COLO668 (cell line): ENCODE measurements at regions not wholly inside any gene's neighbourhood (a gene's known extent, or its start where the extent isn't known, plus 50 kb on each side); places are given as distances from the start of the nearest gene placed in this dataset.
A peak's percentile ranks its signal among the peaks of the same experiment; 100 is the strongest.

Source experiments
- DNase-seq: peaks from one replicate; lab custom pipeline; 2025; ENCODE audit not compliant: unreplicated experiment; lab: John Stamatoyannopoulos, UW

DNA sequence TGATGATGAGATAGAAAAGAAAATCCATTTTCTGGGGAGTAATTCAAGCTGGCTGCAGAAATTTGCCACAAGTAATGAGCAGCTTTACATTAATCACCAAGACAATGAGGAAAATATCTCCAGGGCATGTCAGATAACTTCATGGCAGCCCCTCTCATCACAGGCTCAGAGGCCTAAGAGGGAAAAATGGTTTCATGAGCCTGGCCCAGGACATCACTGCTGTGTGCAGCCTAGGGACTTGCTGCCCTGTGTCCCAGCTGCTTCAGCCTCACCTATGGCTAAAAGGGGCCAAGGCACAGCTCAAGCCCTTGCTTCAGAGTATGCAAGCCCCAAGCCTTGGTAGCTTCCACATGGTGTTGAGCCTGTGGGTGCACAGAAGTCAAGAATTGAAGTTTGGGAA is 161.7 kb downstream of the OPA1 start:
- DNase-seq: no peak

DNA sequence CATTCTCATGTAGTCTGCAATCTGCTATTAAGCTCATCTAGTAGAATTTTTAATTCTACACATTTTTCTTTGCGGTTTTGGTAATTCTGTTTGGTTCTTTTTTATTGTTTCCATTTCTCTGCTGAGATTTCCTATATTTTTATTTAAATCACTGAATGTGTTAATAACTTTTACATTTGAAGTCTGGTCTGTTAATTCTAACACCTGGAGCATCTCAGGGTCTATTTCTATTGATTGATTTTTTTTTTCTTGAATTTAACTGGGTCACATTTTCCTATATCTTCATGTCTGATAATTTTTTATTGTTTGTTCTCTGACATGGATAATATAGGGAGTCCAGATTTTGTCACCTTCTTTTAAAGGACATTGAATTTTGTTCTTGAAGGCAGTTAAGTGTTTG is 163.5 kb downstream of the OPA1 start:
- no peak for DNase-seq

GRCh38 chr3:193757457-193757856 is 164.4 kb downstream of the OPA1 start:
- no peak for DNase-seq

- DNase-seq: no peak
Observed at GRCh38 chr3:193761969-193762368, 169.0 kb downstream of the OPA1 start.

DNA sequence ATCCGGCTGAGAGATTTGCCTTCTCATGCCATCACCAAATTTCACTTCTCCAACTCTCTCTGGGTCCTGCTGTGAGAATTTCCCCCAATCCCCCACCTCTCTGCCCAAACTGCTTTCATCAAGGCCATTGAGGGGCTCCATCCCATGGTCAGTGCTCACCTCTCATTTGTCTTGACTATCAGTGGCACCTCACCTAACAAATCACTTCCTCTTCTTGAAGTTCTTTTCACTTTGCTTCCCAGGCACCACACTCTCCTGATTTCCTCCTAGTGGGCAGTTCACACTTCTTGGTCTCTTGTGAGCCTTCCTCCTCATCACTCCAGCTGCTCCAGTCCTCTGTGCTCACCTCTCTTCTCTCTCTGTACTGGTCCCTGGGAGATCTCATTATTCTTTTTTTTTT is 169.6 kb downstream of the OPA1 start:
- no peak for DNase-seq

GRCh38 chr3:193764959-193765358 is 172.0 kb downstream of the OPA1 start:
- no peak for DNase-seq

DNA sequence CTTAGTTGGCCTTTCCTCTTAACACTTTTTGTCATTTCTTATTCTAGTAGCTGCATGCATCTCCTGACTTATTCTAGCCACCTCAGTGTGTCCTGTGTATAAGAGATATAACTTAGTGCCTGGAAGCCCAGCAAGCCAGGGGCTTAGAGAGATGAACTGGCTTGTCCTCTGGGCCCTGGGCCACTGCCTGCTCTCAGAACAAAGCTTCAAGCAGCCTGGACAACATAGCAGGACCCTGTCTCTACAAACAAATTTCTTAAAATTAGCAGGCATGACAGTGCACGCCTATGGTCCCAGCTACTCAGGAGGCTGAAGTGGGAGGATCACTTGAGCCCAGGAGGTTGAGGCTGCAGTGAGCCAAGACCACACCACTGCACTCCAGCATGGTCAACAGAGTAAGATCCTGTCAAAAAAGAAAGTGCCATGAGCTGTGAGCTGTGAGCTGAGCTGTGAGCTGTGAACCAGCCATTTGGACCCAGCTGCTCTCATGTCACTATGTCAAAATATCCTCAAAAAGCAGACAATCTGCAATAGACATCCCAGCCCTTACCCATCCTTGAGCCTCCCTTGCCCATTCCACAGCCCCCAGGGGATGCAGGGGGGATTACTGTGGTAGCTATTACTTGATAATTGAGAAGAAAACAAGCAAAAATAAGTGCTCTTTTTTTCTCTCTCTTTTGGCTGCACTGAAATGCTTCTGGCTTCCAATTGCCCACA is 174.5 kb downstream of the OPA1 start:
- no peak for DNase-seq

DNA sequence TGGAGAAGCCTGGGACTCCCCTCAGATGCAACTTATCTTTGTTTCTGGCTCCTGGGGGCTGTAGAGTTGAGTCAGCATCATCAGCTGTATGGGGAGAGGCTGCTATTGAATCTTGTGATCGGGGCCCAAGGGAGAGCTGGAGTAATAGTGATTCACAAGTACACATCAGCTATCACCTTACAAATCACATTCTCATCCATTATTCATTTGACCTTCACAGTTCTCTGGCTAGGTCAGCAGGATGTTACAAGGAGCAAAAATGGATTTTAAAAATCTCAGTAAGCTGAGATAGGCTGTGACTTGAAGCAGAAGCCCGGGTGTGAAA is 175.0 kb downstream of the OPA1 start:
- no peak for DNase-seq

DNA sequence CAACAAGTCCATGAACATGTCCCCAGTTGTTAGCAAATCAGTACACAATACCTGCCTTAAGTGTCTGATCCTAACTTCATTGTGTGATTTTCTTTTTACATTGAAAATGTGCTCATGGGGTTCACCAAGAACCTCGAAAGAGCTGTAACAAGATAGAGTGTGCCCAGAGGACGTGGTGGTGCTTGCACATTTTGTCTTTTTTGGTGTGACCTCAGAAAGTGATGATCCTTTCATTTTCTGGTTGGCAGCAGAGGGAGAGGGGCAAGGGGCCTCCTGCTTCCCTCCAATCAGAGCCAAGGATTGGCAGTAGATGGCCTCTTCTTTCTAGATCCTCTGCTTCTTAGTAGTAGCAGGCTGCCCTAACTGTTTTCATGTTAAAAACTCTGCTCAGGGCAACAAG is 176.4 kb downstream of the OPA1 start:
- DNase-seq: no peak

- no peak for DNase-seq
Observed at GRCh38 chr3:193771011-193771652, 178.1 kb downstream of the OPA1 start.

DNA sequence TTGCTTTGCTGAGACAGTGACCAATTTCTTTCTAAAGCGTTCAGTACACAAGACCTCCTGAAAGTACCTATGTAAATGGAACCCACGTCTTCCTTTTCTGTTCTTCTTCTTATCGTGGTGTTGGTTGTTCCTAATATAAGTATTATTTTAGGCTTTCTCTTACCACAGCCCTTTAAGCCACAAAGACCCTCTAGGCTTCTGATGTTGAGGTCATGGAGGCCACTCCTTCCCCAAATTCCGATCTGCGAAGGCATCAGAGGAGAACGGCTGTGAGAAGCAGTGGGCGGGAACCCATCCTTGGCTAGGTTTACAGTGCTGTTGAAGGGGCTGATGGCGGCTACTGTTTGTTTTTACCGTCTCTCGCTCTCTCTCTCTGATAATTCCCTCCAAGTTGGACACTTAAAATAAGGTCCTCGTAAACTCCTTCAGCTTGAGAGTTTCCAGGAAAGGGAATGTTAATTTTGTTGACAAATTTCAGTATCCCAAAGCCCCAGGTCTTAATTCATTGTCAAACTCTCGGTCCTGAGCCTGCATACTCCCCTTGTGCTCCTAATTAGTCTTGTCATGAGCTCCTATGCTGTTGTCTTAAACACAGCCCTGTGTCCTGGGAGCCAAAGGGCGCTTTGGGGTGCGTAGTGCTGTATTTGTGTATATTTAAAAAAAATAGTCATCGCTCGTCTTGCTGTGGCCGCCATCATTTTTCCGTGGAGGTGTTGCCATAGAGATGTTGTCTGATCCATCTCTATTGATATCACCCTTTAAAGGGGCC is 178.8 kb downstream of the OPA1 start:
- no peak for DNase-seq

- DNase-seq: peak; percentile 6
Observed at GRCh38 chr3:193772422-193772763, 179.4 kb downstream of the OPA1 start.

DNA sequence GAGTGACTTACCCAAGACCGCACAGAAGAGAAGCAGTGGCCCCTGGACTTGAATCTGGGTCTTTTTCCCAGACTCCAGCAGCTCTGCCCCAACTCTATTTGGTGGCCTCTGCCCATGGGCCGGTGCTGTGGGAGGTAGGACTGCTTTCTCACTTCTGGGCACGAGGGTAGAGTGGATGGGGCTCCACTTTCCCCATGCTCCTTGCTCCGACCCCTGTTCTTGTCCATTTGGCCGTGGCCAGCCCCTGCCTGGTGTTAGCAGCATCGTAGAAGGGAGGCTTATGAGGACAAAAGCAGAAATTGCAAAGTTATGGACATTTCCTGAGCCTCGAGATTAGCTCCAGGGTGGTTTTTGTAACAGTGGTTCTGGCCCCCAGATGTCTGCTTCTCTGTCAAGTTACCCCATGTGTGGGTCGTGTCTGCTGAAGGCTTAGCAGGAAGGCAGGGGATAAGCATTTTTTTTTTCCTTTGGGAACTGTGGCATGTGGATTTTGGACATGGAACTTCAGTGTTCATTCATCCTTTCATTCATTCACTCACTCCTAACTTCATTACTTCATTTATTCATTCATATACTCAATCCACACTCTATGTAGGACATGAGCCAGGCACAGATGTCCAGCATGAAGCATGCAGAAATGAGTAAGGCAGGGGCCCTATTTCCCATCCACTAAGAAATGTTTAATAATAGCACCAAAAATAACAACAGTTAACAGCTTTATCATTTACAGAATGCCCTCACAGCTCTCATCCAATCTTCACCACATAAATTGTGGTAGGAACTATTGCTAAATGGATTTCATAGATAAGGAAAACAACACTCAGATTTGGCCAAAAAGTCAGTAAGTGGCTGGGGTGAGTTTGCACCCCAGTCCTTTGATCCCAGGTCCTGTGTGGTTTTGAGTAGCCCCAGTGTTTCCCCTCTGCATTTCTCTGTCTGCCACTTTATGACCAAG is 180.5 kb downstream of the OPA1 start:
- DNase-seq: no peak

GRCh38 chr3:193774272-193774915 is 181.4 kb downstream of the OPA1 start:
- no peak for DNase-seq

- DNase-seq: no peak
Observed at GRCh38 chr3:193774916-193775285, 181.9 kb downstream of the OPA1 start.

- no peak for DNase-seq
Observed at GRCh38 chr3:193775421-193776077, 182.5 kb downstream of the OPA1 start.

DNA sequence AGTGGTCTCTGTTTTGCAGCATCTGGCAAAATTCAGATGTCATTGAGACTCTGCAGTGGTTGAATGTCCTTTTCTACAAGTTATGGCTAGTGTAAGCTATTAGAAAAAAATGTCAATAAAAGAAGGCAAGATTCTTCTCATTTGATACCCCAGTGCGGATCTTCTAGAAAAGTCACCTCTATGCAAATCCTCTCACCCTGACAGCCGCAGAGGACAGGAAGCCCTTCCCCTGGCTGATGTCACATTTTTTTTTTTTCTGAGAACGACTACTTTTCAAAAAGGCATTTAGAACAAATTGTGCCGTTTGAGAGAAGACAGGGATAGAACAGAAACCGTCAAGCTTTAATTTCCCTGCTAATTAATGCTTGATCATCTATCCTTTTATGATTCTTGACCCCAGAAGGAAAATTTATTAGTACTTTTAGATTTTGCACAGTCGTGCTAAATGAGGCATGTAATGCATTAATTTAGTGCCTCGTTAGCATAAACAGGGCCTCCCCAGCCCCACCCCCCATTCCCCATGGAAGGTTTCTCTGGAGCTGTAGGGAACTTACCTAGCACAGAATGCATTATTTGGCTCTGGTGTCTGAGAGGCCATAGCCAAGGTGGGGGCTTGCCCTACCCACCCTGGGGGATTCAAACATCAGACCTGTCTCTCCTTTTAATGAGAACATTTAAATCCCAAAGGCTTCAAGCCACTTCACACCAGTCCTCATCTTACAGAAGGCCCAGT is 183.8 kb downstream of the OPA1 start:
- no peak for DNase-seq

- DNase-seq: no peak
Observed at GRCh38 chr3:193777524-193777923, 184.5 kb downstream of the OPA1 start.

- DNase-seq: no peak
Observed at GRCh38 chr3:193778676-193779075, 185.7 kb downstream of the OPA1 start.

DNA sequence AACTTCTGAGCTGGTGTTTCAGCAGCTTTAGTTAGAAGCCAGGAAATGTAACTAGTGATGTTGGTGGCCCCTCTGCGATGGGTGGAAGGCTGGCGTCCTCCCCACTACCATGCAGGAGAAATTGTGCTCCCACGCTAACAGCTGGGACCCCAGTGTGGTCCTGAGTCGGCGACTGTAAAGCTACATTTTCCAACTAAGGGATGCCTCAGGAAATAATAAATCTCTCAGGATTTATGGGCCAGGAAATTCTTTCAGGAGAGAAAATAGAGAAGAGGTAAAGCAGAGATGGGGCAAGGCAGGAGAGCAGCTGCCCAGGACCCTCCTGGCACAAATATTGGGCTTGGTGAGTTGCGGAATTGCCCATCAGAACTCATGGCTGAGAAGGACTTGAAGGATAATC is 186.9 kb downstream of the OPA1 start:
- DNase-seq: no peak
